HEK293 (cell line): ENCODE measurements at regions not wholly inside any gene's neighbourhood (a gene's known extent, or its start where the extent isn't known, plus 50 kb on each side); places are given as distances from the start of the nearest gene placed in this dataset.
A peak's percentile ranks its signal among the peaks of the same experiment; 100 is the strongest.

Experiments used
- CTCF ChIA-PET: fragments of 350-600 bp; formaldehyde crosslinking; extraction: SDS; loops from one replicate; lab custom pipeline; 2021; ENCODE audit warnings: antibody characterized with exemption; lab: Yijun Ruan, JAX
- POLR2A ChIA-PET: fragments of 300-600 bp; formaldehyde crosslinking; extraction: SDS; loops from one replicate; lab custom pipeline; 2020; ENCODE audit warnings: antibody characterized with exemption, inconsistent platforms; lab: Yijun Ruan, JAX
- H3K27ac ChIP-seq: fragments of 200-500 bp; sonication (Bioruptor generic); 2 replicates; pipeline ENCODE4 v1.5.1; 2014; ENCODE audit warnings: low read depth, low read length, control low read depth, inconsistent platforms; ENCODE audit errors: extremely low read depth
- H3K36me3 ChIP-seq, 2 experiments: fragments of 200-500 bp in 1 of 2; sonication (Bioruptor generic) in 1 of 2; 1 replicate in 1 of 2; 2 replicates in 1 of 2; pipeline ENCODE4 v1.5.1; 2014 to 2017; ENCODE audit warnings: inconsistent platforms in 2 of 2, low read length in 2 of 2; ENCODE audit not compliant: control insufficient read depth in 2 of 2, insufficient read depth in 1 of 2
- H3K4me1 ChIP-seq: fragments of 200-500 bp; sonication (Bioruptor generic); 2 replicates; pipeline ENCODE4 v1.5.1; 2014; ENCODE audit warnings: mild to moderate bottlenecking, low read length, inconsistent platforms; ENCODE audit not compliant: control insufficient read depth, insufficient read depth
- H3K4me3 ChIP-seq: 2 replicates; pipeline ENCODE4 v1.5.1; 2011; ENCODE audit warnings: low read depth, mild to moderate bottlenecking, control low read depth, low read length, moderate library complexity
- H3K9me3 ChIP-seq: fragments of 200-500 bp; sonication (Bioruptor generic); 2 replicates; pipeline ENCODE4 v1.5.1; 2014; ENCODE audit warnings: low read depth, low read length, inconsistent platforms; ENCODE audit not compliant: control insufficient read depth, insufficient read depth
- FEZF1 ChIP-seq: fragments of 450-650 bp; formaldehyde crosslinking; IDR thresholded peaks from 2 replicates; pipeline ENCODE4 v1.5.1; 2016; ENCODE audit warnings: missing biosample characterization, missing genetic modification characterization
- HOXA7 ChIP-seq: sonication (generic); formaldehyde crosslinking; IDR thresholded peaks from 2 replicates; pipeline ENCODE4 v1.8.1; 2022; ENCODE audit warnings: missing genetic modification reagents, borderline replicate concordance
- KLF16 ChIP-seq: fragments of 450-650 bp; formaldehyde crosslinking; IDR thresholded peaks from 2 replicates; pipeline ENCODE4 v1.5.1; 2017; ENCODE audit warnings: missing biosample characterization, missing genetic modification characterization
- ZBTB20 ChIP-seq: fragments of 450-650 bp; formaldehyde crosslinking; IDR thresholded peaks from 2 replicates; pipeline ENCODE4 v1.5.1; 2016; ENCODE audit warnings: missing biosample characterization, missing genetic modification characterization
- ZIC2 ChIP-seq: fragments of 450-650 bp; formaldehyde crosslinking; IDR thresholded peaks from 2 replicates; pipeline ENCODE4 v1.5.1; 2016; ENCODE audit warnings: missing biosample characterization, missing genetic modification characterization
- ZNF114 ChIP-seq: fragments of 450-650 bp; formaldehyde crosslinking; IDR thresholded peaks from 2 replicates; pipeline ENCODE4 v1.5.0; 2017; ENCODE audit warnings: missing biosample characterization, missing genetic modification characterization
- ZNF155 ChIP-seq: fragments of 450-650 bp; formaldehyde crosslinking; IDR thresholded peaks from 2 replicates; pipeline ENCODE4 v1.5.1; 2016; ENCODE audit warnings: missing biosample characterization, missing genetic modification characterization
- ZNF341 ChIP-seq: fragments of 450-650 bp; formaldehyde crosslinking; IDR thresholded peaks from 2 replicates; pipeline ENCODE4; 2016; ENCODE audit warnings: low read depth, missing biosample characterization, missing genetic modification characterization
- ZNF544 ChIP-seq: fragments of 450-650 bp; formaldehyde crosslinking; IDR thresholded peaks from 2 replicates; pipeline ENCODE4 v1.5.0; 2017; ENCODE audit warnings: missing biosample characterization, missing genetic modification characterization
- ZNF571 ChIP-seq: fragments of 450-650 bp; formaldehyde crosslinking; IDR thresholded peaks from 2 replicates; pipeline ENCODE4 v1.5.0; 2017; ENCODE audit warnings: missing biosample characterization, missing genetic modification characterization
- ZNF768 ChIP-seq: fragments of 450-650 bp; formaldehyde crosslinking; IDR thresholded peaks from 2 replicates; pipeline ENCODE4 v1.5.1; 2018; ENCODE audit warnings: missing biosample characterization, mild to moderate bottlenecking, missing genetic modification characterization
- TF ChIP-seq, protein P1 (sequence below): fragments of 450-650 bp; formaldehyde crosslinking; IDR thresholded peaks from 2 replicates; pipeline ENCODE4 v1.5.1; 2016; ENCODE audit warnings: missing biosample characterization, missing genetic modification characterization
- TF ChIP-seq, protein P2 (sequence below): fragments of 450-650 bp; formaldehyde crosslinking; IDR thresholded peaks from 2 replicates; pipeline ENCODE4 v1.5.1; 2016; ENCODE audit warnings: missing biosample characterization, missing genetic modification characterization
- TF ChIP-seq, protein P3 (sequence below): fragments of 450-650 bp; formaldehyde crosslinking; IDR thresholded peaks from 2 replicates; pipeline ENCODE4 v1.5.1; 2017; ENCODE audit warnings: missing biosample characterization, missing genetic modification characterization
- TF ChIP-seq, protein P4 (sequence below): fragments of 450-650 bp; formaldehyde crosslinking; IDR thresholded peaks from 2 replicates; pipeline ENCODE4 v1.5.1; 2016; ENCODE audit warnings: missing biosample characterization, missing genetic modification characterization, low read depth
- TF ChIP-seq, protein P5 (sequence below): fragments of 450-650 bp; formaldehyde crosslinking; conservative IDR thresholded peaks from 2 replicates; pipeline ENCODE4 v1.5.1; 2016; ENCODE audit warnings: low read depth, missing biosample characterization, missing genetic modification characterization
- TF ChIP-seq, protein P6 (sequence below): fragments of 450-650 bp; formaldehyde crosslinking; IDR thresholded peaks from 2 replicates; pipeline ENCODE4 v1.5.1; 2016; ENCODE audit warnings: missing biosample characterization, missing genetic modification characterization, borderline replicate concordance

DNA sequence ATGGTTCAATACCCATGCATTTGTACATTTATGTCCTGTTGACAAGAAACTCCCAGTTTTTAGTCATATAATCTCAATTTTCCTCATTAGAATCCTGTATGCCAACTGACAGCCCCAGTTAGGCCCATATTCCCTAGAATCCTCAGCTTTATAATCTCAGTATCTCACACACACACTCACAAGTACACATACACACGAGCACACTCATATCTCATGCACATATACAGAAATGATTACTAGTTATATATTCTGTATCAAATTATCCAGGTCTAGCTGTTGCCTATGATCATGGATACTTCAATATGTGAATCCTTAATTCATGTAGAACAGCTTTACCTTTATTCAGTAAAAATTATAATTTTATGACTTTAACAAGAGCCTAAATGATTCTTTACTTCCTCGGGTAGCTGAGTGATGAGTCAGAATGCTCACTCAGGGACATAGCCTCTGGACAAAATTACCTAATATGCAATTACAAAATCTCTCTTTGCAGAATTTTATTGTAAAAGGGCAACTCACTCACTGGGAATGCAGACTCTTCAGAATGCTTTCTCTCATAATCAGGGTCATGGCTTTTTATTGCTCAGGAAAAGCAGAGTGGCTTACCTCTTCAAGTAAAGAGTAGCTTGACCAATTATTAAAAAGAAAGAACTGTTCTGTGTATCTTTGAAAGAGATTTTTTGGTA is 193.6 kb upstream of the PIK3C3 start:
- CTCF ChIA-PET: interaction anchor here (0.9 to 1.3 kb wide), 3 partner anchors 15 to 143 kb away, joined by 3 to 5 read pairs (median 3); no protein-coding TSS in a partner anchor
- Histone ChIP-seq H3K9me3 (no peaks in the 10 kb centered on the region), H3K4me1 (peaks cover 12% of the 10 kb centered on the region), H3K36me3 (no peaks in the 10 kb centered on the region), H3K27ac (no peak overlapping the region), H3K4me3 (no peak overlapping the region)
- TF ChIP-seq HOXA7 (CRISPR knock-in tag): no peak
- no peak; the same call in 1 of the 2 replicates for TF ChIP-seq FEZF1 (tag by site-specific recombination)
- TF ChIP-seq KLF16 (tag by site-specific recombination): no peak
- TF ChIP-seq, protein P1, sequence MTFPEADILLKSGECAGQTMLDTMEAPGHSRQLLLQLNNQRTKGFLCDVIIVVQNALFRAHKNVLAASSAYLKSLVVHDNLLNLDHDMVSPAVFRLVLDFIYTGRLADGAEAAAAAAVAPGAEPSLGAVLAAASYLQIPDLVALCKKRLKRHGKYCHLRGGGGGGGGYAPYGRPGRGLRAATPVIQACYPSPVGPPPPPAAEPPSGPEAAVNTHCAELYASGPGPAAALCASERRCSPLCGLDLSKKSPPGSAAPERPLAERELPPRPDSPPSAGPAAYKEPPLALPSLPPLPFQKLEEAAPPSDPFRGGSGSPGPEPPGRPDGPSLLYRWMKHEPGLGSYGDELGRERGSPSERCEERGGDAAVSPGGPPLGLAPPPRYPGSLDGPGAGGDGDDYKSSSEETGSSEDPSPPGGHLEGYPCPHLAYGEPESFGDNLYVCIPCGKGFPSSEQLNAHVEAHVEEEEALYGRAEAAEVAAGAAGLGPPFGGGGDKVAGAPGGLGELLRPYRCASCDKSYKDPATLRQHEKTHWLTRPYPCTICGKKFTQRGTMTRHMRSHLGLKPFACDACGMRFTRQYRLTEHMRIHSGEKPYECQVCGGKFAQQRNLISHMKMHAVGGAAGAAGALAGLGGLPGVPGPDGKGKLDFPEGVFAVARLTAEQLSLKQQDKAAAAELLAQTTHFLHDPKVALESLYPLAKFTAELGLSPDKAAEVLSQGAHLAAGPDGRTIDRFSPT (tag by site-specific recombination): peak; percentile 64; the same call in 1 of the 2 replicates
- TF ChIP-seq, all 188 proteins: peak for 1
- POLR2A ChIA-PET: interaction anchor here (1.4 kb wide), 1 partner anchor 67 kb away, joined by 6 read pairs; no protein-coding TSS in a partner anchor

DNA sequence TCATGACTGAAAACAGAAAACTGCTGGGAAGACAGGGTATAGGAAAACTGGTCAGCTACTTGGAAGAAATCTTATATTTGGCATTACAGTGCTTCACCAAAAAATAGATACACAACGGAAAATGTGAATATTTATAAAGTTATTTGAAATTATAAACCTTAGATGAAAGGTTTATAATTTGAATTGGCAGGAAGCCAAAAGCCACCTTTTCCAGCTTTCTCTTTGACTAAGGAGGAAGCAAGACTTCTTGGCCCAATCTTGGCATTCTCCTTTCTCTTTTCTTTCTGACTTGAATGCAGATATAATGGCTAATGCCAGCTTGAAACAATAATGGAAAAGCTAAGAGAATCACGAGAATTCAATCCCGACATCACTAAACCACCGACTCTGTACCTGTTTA is 196.5 kb upstream of the PIK3C3 start:
- H3K27ac ChIP-seq: no peak overlapping the region
- no peak overlapping the region for H3K4me3 ChIP-seq
- H3K9me3 ChIP-seq: no peaks in the 10 kb centered on the region
- peaks cover 12% of the 10 kb centered on the region for H3K4me1 ChIP-seq
- ChIA-PET CTCF (interaction anchor here (0.6 to 1.4 kb wide), 2 partner anchors 13 to 99 kb away, joined by 5 to 6 read pairs; no protein-coding TSS in a partner anchor), POLR2A (no interaction called here)
- H3K36me3 ChIP-seq: no peaks in the 10 kb centered on the region
- TF ChIP-seq, protein P2, sequence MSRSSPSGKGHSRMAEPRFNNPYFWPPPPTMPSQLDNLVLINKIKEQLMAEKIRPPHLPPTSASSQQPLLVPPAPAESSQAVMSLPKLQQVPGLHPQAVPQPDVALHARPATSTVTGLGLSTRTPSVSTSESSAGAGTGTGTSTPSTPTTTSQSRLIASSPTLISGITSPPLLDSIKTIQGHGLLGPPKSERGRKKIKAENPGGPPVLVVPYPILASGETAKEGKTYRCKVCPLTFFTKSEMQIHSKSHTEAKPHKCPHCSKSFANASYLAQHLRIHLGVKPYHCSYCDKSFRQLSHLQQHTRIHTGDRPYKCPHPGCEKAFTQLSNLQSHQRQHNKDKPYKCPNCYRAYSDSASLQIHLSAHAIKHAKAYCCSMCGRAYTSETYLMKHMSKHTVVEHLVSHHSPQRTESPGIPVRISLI: no peak
- TF ChIP-seq, protein P3, sequence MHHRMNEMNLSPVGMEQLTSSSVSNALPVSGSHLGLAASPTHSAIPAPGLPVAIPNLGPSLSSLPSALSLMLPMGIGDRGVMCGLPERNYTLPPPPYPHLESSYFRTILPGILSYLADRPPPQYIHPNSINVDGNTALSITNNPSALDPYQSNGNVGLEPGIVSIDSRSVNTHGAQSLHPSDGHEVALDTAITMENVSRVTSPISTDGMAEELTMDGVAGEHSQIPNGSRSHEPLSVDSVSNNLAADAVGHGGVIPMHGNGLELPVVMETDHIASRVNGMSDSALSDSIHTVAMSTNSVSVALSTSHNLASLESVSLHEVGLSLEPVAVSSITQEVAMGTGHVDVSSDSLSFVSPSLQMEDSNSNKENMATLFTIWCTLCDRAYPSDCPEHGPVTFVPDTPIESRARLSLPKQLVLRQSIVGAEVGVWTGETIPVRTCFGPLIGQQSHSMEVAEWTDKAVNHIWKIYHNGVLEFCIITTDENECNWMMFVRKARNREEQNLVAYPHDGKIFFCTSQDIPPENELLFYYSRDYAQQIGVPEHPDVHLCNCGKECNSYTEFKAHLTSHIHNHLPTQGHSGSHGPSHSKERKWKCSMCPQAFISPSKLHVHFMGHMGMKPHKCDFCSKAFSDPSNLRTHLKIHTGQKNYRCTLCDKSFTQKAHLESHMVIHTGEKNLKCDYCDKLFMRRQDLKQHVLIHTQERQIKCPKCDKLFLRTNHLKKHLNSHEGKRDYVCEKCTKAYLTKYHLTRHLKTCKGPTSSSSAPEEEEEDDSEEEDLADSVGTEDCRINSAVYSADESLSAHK: no peak
- TF ChIP-seq ZBTB20 (no peak), ZNF571 (no peak), ZIC2 (no peak), ZNF544 (tag by site-specific recombination) (no peak), ZNF114 (tag by site-specific recombination) (no peak), ZNF768 (tag by site-specific recombination) (no peak), ZNF341 (tag by site-specific recombination) (no peak), ZNF155 (no peak)
- TF ChIP-seq, protein P4, sequence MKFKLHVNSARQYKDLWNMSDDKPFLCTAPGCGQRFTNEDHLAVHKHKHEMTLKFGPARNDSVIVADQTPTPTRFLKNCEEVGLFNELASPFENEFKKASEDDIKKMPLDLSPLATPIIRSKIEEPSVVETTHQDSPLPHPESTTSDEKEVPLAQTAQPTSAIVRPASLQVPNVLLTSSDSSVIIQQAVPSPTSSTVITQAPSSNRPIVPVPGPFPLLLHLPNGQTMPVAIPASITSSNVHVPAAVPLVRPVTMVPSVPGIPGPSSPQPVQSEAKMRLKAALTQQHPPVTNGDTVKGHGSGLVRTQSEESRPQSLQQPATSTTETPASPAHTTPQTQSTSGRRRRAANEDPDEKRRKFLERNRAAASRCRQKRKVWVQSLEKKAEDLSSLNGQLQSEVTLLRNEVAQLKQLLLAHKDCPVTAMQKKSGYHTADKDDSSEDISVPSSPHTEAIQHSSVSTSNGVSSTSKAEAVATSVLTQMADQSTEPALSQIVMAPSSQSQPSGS (tag by site-specific recombination): no peak
- TF ChIP-seq, protein P5, sequence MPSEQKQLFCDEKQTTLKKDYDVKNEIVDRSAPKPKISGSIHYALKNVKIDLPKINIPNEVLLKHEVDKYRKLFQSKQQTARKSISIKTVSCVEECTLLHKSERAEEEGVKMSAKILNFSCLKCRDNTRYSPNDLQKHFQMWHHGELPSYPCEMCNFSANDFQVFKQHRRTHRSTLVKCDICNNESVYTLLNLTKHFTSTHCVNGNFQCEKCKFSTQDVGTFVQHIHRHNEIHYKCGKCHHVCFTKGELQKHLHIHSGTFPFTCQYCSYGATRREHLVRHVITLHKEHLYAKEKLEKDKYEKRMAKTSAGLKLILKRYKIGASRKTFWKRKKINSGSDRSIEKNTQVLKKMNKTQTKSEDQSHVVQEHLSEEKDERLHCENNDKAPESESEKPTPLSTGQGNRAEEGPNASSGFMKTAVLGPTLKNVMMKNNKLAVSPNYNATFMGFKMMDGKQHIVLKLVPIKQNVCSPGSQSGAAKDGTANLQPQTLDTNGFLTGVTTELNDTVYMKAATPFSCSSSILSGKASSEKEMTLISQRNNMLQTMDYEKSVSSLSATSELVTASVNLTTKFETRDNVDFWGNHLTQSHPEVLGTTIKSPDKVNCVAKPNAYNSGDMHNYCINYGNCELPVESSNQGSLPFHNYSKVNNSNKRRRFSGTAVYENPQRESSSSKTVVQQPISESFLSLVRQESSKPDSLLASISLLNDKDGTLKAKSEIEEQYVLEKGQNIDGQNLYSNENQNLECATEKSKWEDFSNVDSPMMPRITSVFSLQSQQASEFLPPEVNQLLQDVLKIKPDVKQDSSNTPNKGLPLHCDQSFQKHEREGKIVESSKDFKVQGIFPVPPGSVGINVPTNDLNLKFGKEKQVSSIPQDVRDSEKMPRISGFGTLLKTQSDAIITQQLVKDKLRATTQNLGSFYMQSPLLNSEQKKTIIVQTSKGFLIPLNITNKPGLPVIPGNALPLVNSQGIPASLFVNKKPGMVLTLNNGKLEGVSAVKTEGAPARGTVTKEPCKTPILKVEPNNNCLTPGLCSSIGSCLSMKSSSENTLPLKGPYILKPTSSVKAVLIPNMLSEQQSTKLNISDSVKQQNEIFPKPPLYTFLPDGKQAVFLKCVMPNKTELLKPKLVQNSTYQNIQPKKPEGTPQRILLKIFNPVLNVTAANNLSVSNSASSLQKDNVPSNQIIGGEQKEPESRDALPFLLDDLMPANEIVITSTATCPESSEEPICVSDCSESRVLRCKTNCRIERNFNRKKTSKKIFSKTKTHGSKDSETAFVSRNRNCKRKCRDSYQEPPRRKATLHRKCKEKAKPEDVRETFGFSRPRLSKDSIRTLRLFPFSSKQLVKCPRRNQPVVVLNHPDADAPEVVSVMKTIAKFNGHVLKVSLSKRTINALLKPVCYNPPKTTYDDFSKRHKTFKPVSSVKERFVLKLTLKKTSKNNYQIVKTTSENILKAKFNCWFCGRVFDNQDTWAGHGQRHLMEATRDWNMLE (tag by site-specific recombination): no peak
- TF ChIP-seq, protein P6, sequence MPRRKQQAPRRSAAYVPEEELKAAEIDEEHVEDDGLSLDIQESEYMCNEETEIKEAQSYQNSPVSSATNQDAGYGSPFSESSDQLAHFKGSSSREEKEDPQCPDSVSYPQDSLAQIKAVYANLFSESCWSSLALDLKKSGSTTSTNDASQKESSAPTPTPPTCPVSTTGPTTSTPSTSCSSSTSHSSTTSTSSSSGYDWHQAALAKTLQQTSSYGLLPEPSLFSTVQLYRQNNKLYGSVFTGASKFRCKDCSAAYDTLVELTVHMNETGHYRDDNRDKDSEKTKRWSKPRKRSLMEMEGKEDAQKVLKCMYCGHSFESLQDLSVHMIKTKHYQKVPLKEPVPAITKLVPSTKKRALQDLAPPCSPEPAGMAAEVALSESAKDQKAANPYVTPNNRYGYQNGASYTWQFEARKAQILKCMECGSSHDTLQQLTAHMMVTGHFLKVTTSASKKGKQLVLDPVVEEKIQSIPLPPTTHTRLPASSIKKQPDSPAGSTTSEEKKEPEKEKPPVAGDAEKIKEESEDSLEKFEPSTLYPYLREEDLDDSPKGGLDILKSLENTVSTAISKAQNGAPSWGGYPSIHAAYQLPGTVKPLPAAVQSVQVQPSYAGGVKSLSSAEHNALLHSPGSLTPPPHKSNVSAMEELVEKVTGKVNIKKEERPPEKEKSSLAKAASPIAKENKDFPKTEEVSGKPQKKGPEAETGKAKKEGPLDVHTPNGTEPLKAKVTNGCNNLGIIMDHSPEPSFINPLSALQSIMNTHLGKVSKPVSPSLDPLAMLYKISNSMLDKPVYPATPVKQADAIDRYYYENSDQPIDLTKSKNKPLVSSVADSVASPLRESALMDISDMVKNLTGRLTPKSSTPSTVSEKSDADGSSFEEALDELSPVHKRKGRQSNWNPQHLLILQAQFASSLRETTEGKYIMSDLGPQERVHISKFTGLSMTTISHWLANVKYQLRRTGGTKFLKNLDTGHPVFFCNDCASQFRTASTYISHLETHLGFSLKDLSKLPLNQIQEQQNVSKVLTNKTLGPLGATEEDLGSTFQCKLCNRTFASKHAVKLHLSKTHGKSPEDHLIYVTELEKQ: no peak
